HEK293 (cell line): ENCODE measurements at regions not wholly inside any gene's neighbourhood (a gene's known extent, or its start where the extent isn't known, plus 50 kb on each side); places are given as distances from the start of the nearest gene placed in this dataset.

ENCODE experiments used
- CTCF ChIA-PET: fragments of 350-600 bp; formaldehyde crosslinking; extraction: SDS; loops from one replicate; lab custom pipeline; 2021; ENCODE audit warnings: antibody characterized with exemption; lab: Yijun Ruan, JAX
- POLR2A ChIA-PET: fragments of 300-600 bp; formaldehyde crosslinking; extraction: SDS; loops from one replicate; lab custom pipeline; 2020; ENCODE audit warnings: antibody characterized with exemption, inconsistent platforms; lab: Yijun Ruan, JAX
- H3K27ac ChIP-seq: fragments of 200-500 bp; sonication (Bioruptor generic); 2 replicates; pipeline ENCODE4 v1.5.1; 2014; ENCODE audit warnings: low read depth, low read length, control low read depth, inconsistent platforms; ENCODE audit errors: extremely low read depth
- H3K36me3 ChIP-seq, 2 experiments: fragments of 200-500 bp in 1 of 2; sonication (Bioruptor generic) in 1 of 2; 1 replicate in 1 of 2; 2 replicates in 1 of 2; pipeline ENCODE4 v1.5.1; 2014 to 2017; ENCODE audit warnings: inconsistent platforms in 2 of 2, low read length in 2 of 2; ENCODE audit not compliant: control insufficient read depth in 2 of 2, insufficient read depth in 1 of 2
- H3K4me1 ChIP-seq: fragments of 200-500 bp; sonication (Bioruptor generic); 2 replicates; pipeline ENCODE4 v1.5.1; 2014; ENCODE audit warnings: mild to moderate bottlenecking, low read length, inconsistent platforms; ENCODE audit not compliant: control insufficient read depth, insufficient read depth
- H3K4me3 ChIP-seq: 2 replicates; pipeline ENCODE4 v1.5.1; 2011; ENCODE audit warnings: low read depth, mild to moderate bottlenecking, control low read depth, low read length, moderate library complexity
- H3K9me3 ChIP-seq: fragments of 200-500 bp; sonication (Bioruptor generic); 2 replicates; pipeline ENCODE4 v1.5.1; 2014; ENCODE audit warnings: low read depth, low read length, inconsistent platforms; ENCODE audit not compliant: control insufficient read depth, insufficient read depth
- EGR2 ChIP-seq: fragments of 450-650 bp; formaldehyde crosslinking; IDR thresholded peaks from 2 replicates; pipeline ENCODE4 v1.5.1; 2016; ENCODE audit warnings: low read depth, missing biosample characterization, missing genetic modification characterization
- HOXC10 ChIP-seq: sonication (generic); formaldehyde crosslinking; IDR thresholded peaks from 2 replicates; pipeline ENCODE4 v1.8.1; 2023; ENCODE audit warnings: mild to moderate bottlenecking, missing genetic modification reagents
- PRDM4 ChIP-seq: fragments of 450-650 bp; formaldehyde crosslinking; IDR thresholded peaks from 2 replicates; pipeline ENCODE4 v1.5.1; 2017; ENCODE audit warnings: missing biosample characterization, missing genetic modification characterization
- SP7 ChIP-seq: fragments of 450-650 bp; formaldehyde crosslinking; IDR thresholded peaks from 2 replicates; pipeline ENCODE4 v1.5.1; 2016; ENCODE audit warnings: missing biosample characterization, missing genetic modification characterization
- WT1 ChIP-seq: fragments of 450-650 bp; formaldehyde crosslinking; IDR thresholded peaks from 2 replicates; pipeline ENCODE4 v1.5.1; 2016; ENCODE audit warnings: missing biosample characterization, missing genetic modification characterization
- ZNF16 ChIP-seq: fragments of 450-650 bp; formaldehyde crosslinking; IDR thresholded peaks from 2 replicates; pipeline ENCODE4 v1.5.1; 2016; ENCODE audit warnings: low read depth, missing biosample characterization, missing genetic modification characterization
- ZNF169 ChIP-seq: fragments of 450-650 bp; formaldehyde crosslinking; IDR thresholded peaks from 2 replicates; pipeline ENCODE4 v1.5.1; 2016; ENCODE audit warnings: missing biosample characterization, missing genetic modification characterization
- ZNF19 ChIP-seq: fragments of 450-650 bp; formaldehyde crosslinking; IDR thresholded peaks from 2 replicates; pipeline ENCODE4; 2016; ENCODE audit warnings: missing biosample characterization, missing genetic modification characterization, low read depth
- ZNF280C ChIP-seq: fragments of 450-650 bp; formaldehyde crosslinking; IDR thresholded peaks from 2 replicates; pipeline ENCODE4 v1.5.1; 2016; ENCODE audit warnings: missing biosample characterization, missing genetic modification characterization
- ZNF366 ChIP-seq: fragments of 450-650 bp; formaldehyde crosslinking; conservative IDR thresholded peaks from 2 replicates; pipeline ENCODE4 v1.5.1; 2016; ENCODE audit warnings: missing biosample characterization, missing genetic modification characterization
- ZNF37A ChIP-seq: fragments of 450-650 bp; IDR thresholded peaks from 2 replicates; pipeline ENCODE4 v1.5.1; 2018; ENCODE audit warnings: missing biosample characterization, missing genetic modification characterization
- ZNF404 ChIP-seq: fragments of 450-650 bp; formaldehyde crosslinking; IDR thresholded peaks from 2 replicates; pipeline ENCODE4 v1.5.1; 2017; ENCODE audit warnings: missing biosample characterization, missing genetic modification characterization
- ZNF473 ChIP-seq: fragments of 450-650 bp; formaldehyde crosslinking; IDR thresholded peaks from 2 replicates; pipeline ENCODE4 v1.5.1; 2017; ENCODE audit warnings: missing biosample characterization, missing genetic modification characterization
- ZNF501 ChIP-seq: fragments of 450-650 bp; formaldehyde crosslinking; IDR thresholded peaks from 2 replicates; pipeline ENCODE4 v1.5.1; 2016; ENCODE audit warnings: missing biosample characterization, missing genetic modification characterization
- ZNF521 ChIP-seq: fragments of 450-650 bp; formaldehyde crosslinking; IDR thresholded peaks from 2 replicates; pipeline ENCODE4 v1.5.1; 2017; ENCODE audit warnings: missing biosample characterization, mild to moderate bottlenecking, missing genetic modification characterization
- ZNF549 ChIP-seq: fragments of 450-650 bp; IDR thresholded peaks from 2 replicates; pipeline ENCODE4 v1.5.1; 2018; ENCODE audit warnings: missing biosample characterization, missing genetic modification characterization, mild to moderate bottlenecking, inconsistent platforms, moderate library complexity
- ZNF560 ChIP-seq: fragments of 450-650 bp; formaldehyde crosslinking; IDR thresholded peaks from 2 replicates; pipeline ENCODE4 v1.5.1; 2017; ENCODE audit warnings: missing biosample characterization, missing genetic modification characterization, borderline replicate concordance
- ZNF580 ChIP-seq: fragments of 450-650 bp; formaldehyde crosslinking; IDR thresholded peaks from 2 replicates; pipeline ENCODE4 v1.5.1; 2016; ENCODE audit warnings: missing biosample characterization, missing genetic modification characterization
- ZNF639 ChIP-seq: fragments of 450-650 bp; formaldehyde crosslinking; IDR thresholded peaks from 2 replicates; pipeline ENCODE4 v1.5.1; 2016; ENCODE audit warnings: missing biosample characterization, missing genetic modification characterization
- ZNF660 ChIP-seq: fragments of 450-650 bp; IDR thresholded peaks from 2 replicates; pipeline ENCODE4 v1.5.1; 2018; ENCODE audit warnings: missing biosample characterization, mild to moderate bottlenecking, missing genetic modification characterization
- ZSCAN16 ChIP-seq: fragments of 450-650 bp; formaldehyde crosslinking; IDR thresholded peaks from 2 replicates; pipeline ENCODE4 v1.5.1; 2016; ENCODE audit warnings: missing biosample characterization, missing genetic modification characterization
- TF ChIP-seq, protein P1 (sequence below): fragments of 450-650 bp; formaldehyde crosslinking; IDR thresholded peaks from 2 replicates; pipeline ENCODE4 v1.5.1; 2016; ENCODE audit warnings: missing biosample characterization, missing genetic modification characterization
- TF ChIP-seq, protein P2 (sequence below): fragments of 450-650 bp; formaldehyde crosslinking; IDR thresholded peaks from 2 replicates; pipeline ENCODE4 v1.5.1; 2016; ENCODE audit warnings: missing biosample characterization, missing genetic modification characterization, low read depth

- ChIA-PET POLR2A (no interaction called here), CTCF (no interaction called here)
- TF ChIP-seq ZNF366 (tag by site-specific recombination) (no peak), ZNF404 (tag by site-specific recombination) (no peak), ZNF280C (tag by site-specific recombination) (no peak), ZNF639 (no peak), ZNF37A (no peak), ZNF16 (no peak), ZSCAN16 (tag by site-specific recombination) (no peak), ZNF473 (tag by site-specific recombination) (no peak), ZNF580 (tag by site-specific recombination) (no peak), ZNF560 (no peak), EGR2 (no peak), ZNF501 (tag by site-specific recombination) (no peak), ZNF19 (tag by site-specific recombination) (no peak), ZNF521 (tag by site-specific recombination) (no peak), WT1 (no peak), SP7 (tag by site-specific recombination) (no peak)
- Histone ChIP-seq H3K4me1 (no peaks in the 10 kb centered on the region), H3K36me3 (no peaks in the 10 kb centered on the region), H3K27ac (no peak overlapping the region), H3K4me3 (no peak overlapping the region), H3K9me3 (no peaks in the 10 kb centered on the region)
Observed at GRCh38 chr6:139649732-139650131, 275.3 kb upstream of the CITED2 start.

- Histone ChIP-seq H3K4me3 (no peak overlapping the region), H3K27ac (no peak overlapping the region), H3K9me3 (no peaks in the 10 kb centered on the region), H3K36me3 (no peaks in the 10 kb centered on the region), H3K4me1 (no peaks in the 10 kb centered on the region)
- TF ChIP-seq HOXC10 (CRISPR knock-in tag), result no peak
- no peak for TF ChIP-seq ZNF549 (tag by site-specific recombination)
- TF ChIP-seq ZNF660 (tag by site-specific recombination), result no peak
- no peak for TF ChIP-seq ZNF19 (tag by site-specific recombination)
- TF ChIP-seq, protein P1, sequence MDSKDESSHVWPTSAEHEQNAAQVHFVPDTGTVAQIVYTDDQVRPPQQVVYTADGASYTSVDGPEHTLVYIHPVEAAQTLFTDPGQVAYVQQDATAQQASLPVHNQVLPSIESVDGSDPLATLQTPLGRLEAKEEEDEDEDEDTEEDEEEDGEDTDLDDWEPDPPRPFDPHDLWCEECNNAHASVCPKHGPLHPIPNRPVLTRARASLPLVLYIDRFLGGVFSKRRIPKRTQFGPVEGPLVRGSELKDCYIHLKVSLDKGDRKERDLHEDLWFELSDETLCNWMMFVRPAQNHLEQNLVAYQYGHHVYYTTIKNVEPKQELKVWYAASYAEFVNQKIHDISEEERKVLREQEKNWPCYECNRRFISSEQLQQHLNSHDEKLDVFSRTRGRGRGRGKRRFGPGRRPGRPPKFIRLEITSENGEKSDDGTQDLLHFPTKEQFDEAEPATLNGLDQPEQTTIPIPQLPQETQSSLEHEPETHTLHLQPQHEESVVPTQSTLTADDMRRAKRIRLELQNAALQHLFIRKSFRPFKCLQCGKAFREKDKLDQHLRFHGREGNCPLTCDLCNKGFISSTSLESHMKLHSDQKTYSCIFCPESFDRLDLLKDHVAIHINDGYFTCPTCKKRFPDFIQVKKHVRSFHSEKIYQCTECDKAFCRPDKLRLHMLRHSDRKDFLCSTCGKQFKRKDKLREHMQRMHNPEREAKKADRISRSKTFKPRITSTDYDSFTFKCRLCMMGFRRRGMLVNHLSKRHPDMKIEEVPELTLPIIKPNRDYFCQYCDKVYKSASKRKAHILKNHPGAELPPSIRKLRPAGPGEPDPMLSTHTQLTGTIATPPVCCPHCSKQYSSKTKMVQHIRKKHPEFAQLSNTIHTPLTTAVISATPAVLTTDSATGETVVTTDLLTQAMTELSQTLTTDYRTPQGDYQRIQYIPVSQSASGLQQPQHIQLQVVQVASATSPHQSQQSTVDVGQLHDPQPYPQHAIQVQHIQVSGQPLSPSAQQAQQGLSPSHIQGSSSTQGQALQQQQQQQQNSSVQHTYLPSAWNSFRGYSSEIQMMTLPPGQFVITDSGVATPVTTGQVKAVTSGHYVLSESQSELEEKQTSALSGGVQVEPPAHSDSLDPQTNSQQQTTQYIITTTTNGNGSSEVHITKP, result no peak
- TF ChIP-seq PRDM4 (tag by site-specific recombination), result no peak
- TF ChIP-seq ZNF169 (tag by site-specific recombination), result no peak
- TF ChIP-seq, protein P2, sequence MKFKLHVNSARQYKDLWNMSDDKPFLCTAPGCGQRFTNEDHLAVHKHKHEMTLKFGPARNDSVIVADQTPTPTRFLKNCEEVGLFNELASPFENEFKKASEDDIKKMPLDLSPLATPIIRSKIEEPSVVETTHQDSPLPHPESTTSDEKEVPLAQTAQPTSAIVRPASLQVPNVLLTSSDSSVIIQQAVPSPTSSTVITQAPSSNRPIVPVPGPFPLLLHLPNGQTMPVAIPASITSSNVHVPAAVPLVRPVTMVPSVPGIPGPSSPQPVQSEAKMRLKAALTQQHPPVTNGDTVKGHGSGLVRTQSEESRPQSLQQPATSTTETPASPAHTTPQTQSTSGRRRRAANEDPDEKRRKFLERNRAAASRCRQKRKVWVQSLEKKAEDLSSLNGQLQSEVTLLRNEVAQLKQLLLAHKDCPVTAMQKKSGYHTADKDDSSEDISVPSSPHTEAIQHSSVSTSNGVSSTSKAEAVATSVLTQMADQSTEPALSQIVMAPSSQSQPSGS (tag by site-specific recombination), result no peak
- ChIA-PET CTCF (interaction anchor here (0.5 kb wide), 1 partner anchor 1373 kb away, joined by 4 read pairs; no protein-coding TSS in a partner anchor), POLR2A (no interaction called here)
Observed at GRCh38 chr6:139649128-139649527, 274.7 kb upstream of the CITED2 start.
